Mucosa of descending colon (tissue), 3 donors: ENCODE measurements at regions not wholly inside any gene's neighbourhood (a gene's known extent, or its start where the extent isn't known, plus 50 kb on each side); places are given as distances from the start of the nearest gene placed in this dataset.

Experiments
- ATAC-seq: fragments of 200-7000 bp; cut with Tn5 transposase; one replicate; pipeline ENCODE4 v1.9.1; 2020; ENCODE audit warnings: mild to moderate bottlenecking, moderate library complexity
- DNase-seq, 3 donors: peaks; one replicate each; pipeline ENCODE4 v3.0.0-alpha.2; 2020
- H3K36me3 ChIP-seq: fragments of 200-600 bp; one replicate; pipeline ENCODE4 v1.8.0; 2021; ENCODE audit warnings: low read depth, mild to moderate bottlenecking
- H3K4me1 ChIP-seq: fragments of 200-600 bp; one replicate; pipeline ENCODE4 v1.8.0; 2021; ENCODE audit warnings: low read depth, mild to moderate bottlenecking
- H3K4me3 ChIP-seq: fragments of 200-600 bp; one replicate; pipeline ENCODE4 v1.8.0; 2021; ENCODE audit warnings: mild to moderate bottlenecking
- H3K9me3 ChIP-seq: fragments of 200-600 bp; one replicate; pipeline ENCODE4 v1.8.0; 2021; ENCODE audit warnings: mild to moderate bottlenecking
- intact Hi-C, 2 donors: fragments of 100-400 bp; cut with DNase I in 1 of 2; cut with micrococcal nuclease in 1 of 2; formaldehyde crosslinking; loops; one replicate each; pipeline versions ENCODE4 v1.11.0 to v1.11.1; 2022; cut with DNase I, micrococcal nuclease
- TF ChIP-seq, protein P1 (sequence below): fragments of 200-600 bp; IDR thresholded peaks from one replicate; pipeline ENCODE4 v1.8.0; 2022; ENCODE audit warnings: antibody characterized with exemption, mild to moderate bottlenecking
- donor health status: DM: no; HTN: no; CAD: no; lungs with moderate emphysema.
- donor health status: DM: no; HTN: no; CAD: no.
- donor health status: DM: no; HTN: yes; CAD: no.

DNA sequence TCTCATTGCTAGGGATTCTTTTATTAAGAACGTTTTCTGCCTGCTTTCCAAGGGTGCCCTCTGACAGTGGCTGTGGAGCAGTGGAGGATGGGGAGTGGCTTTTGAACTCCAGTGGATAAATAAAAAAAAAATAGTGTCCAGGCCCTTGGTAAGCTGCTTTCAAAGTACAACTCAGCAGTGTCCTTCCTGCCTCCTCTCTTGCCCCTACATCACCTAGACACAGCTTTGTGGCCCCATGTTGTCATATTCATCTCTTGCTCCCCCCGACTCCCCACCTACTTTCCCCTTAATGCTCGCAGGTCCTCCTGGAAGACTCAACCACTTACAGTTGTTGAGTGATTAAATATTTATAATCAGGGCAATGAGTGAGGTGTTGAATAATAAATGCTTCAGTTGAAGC, 880.9 kb downstream of the BCL11B start:
- Histone ChIP-seq H3K4me3 (no peak overlapping the region), H3K4me1 (no peaks in the 10 kb centered on the region), H3K9me3 (no peaks in the 10 kb centered on the region), H3K36me3 (no peaks in the 10 kb centered on the region)
- DNase-seq (no peak), ATAC-seq (no peak)
- intact Hi-C loops = no loop called here
- TF ChIP-seq, protein P1, sequence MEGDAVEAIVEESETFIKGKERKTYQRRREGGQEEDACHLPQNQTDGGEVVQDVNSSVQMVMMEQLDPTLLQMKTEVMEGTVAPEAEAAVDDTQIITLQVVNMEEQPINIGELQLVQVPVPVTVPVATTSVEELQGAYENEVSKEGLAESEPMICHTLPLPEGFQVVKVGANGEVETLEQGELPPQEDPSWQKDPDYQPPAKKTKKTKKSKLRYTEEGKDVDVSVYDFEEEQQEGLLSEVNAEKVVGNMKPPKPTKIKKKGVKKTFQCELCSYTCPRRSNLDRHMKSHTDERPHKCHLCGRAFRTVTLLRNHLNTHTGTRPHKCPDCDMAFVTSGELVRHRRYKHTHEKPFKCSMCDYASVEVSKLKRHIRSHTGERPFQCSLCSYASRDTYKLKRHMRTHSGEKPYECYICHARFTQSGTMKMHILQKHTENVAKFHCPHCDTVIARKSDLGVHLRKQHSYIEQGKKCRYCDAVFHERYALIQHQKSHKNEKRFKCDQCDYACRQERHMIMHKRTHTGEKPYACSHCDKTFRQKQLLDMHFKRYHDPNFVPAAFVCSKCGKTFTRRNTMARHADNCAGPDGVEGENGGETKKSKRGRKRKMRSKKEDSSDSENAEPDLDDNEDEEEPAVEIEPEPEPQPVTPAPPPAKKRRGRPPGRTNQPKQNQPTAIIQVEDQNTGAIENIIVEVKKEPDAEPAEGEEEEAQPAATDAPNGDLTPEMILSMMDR = no peak

DNA sequence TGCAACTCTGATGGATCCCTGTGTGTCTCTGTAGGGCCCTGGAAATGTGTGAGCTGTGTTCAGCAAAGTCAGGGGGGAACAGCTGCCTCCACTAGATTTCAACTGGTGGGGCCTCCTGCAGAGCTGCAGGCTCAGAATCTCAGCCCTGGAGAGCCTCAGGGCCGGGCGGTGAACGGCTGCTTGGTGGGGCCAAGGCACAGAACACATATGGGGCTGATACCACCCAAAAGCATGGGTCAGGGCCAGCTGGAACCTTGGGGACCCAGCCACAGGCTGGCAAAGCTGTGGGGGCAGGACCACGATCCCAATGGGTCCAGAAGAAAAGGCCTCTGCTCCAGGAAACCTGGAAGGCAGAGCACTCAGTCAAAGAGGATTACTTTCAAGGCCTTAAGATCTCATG, 878.5 kb downstream of the BCL11B start:
- no peak for ATAC-seq
- DNase-seq = no peak
- Histone ChIP-seq H3K4me3 (no peak overlapping the region), H3K36me3 (no peaks in the 10 kb centered on the region), H3K9me3 (no peaks in the 10 kb centered on the region), H3K4me1 (no peaks in the 10 kb centered on the region)
- TF ChIP-seq, protein P1 = no peak
- intact Hi-C loops = no loop called here

DNA sequence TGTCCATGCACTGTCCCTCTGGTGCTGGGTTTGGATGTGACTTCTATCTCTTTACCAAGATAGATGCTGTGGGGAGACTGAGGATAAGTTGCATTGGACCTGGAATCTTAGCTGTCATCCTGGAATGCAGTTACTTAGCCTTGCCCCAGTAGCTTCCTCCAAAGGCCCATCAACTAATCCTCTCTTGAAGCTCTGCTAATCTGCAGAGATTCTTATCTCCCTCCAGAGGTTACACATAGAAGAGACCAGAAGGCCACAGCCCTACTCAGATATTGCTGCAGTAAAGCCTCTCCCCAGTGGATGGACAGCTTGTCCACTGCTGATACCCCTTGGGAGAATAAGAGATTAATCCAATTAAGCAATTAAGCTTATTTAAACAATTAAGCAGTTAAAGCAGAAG, 867.2 kb downstream of the BCL11B start:
- H3K4me1 ChIP-seq = no peaks in the 10 kb centered on the region
- no peak for DNase-seq
- H3K36me3 ChIP-seq = no peaks in the 10 kb centered on the region
- intact Hi-C loops = no loop called here
- TF ChIP-seq, protein P1 = no peak
- no peak overlapping the region for H3K4me3 ChIP-seq
- ATAC-seq = no peak
- H3K9me3 ChIP-seq = no peaks in the 10 kb centered on the region

DNA sequence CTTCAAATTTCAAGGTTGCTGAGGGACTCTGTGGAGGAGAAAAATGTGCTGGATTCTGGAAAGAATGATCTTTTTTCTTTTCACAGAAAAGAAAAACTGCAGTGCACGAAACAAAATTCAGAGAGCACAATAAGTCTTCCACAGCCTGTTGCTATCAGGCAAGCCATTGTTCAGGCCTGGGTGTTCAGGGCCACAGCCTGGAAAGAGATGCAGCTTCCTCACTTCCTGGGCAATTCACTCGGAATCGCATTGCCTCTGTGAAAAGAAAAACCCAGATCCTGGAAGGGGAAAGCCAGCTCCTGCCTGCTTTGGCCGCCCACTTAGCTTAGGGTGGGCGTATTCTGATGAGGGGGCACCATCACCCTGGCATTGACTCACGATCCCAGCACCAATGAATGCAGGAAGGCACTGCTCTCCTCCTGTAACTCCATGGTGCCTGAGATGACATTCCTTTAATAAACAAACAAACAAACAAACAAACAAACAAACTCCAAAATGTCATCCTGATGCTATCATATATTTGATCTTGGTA, 863.9 kb downstream of the BCL11B start:
- Histone ChIP-seq H3K4me3 (no peak overlapping the region), H3K9me3 (no peaks in the 10 kb centered on the region), H3K4me1 (no peaks in the 10 kb centered on the region), H3K36me3 (no peaks in the 10 kb centered on the region)
- DNase-seq (no peak), ATAC-seq (no peak)
- intact Hi-C loops = no loop called here
- TF ChIP-seq, protein P1 = no peak

DNA sequence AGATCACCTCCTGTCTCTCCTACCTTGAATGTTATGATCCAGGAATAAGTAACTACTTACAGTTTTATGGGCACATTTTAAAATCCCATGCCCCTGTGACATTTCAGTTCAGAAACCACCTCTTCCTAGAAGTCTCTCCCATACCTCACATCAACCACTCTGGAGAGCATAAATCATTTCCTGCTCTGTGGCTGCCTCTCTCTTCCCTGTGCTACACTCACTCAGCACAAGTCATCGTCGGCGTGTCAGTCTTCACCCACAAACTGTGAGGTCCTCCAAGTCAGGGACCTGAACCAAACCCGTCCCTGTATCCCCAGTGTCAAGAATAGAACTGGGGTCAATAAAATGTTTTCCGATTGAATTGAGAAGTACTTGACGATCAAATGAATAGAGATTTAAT, 863.3 kb downstream of the BCL11B start:
- no peaks in the 10 kb centered on the region for H3K36me3 ChIP-seq
- no peak overlapping the region for H3K4me3 ChIP-seq
- H3K9me3 ChIP-seq = no peaks in the 10 kb centered on the region
- TF ChIP-seq, protein P1 = no peak
- intact Hi-C loops = no loop called here
- ATAC-seq = no peak
- H3K4me1 ChIP-seq = no peaks in the 10 kb centered on the region
- no peak for DNase-seq

DNA sequence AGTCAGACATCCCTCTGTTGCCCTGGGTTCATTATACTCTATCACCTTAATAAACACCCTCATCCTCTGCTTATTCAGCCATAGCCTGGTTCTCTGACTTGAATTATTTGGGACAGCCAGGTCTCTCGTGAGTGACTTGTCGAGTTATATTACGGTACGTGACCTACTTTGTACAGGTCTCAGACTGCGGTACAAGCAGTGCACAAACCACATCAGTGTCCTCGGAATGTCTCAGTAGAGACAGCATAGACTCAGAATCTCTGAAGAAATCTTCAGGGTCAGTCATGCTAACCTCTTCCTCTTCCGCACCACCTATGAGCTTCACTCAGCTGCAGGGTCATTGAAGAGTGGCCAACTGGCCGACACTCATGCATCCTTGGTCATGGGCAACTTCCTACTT, 860.8 kb downstream of the BCL11B start:
- H3K36me3 ChIP-seq = no peaks in the 10 kb centered on the region
- no peaks in the 10 kb centered on the region for H3K4me1 ChIP-seq
- ATAC-seq (no peak), DNase-seq (no peak)
- H3K4me3 ChIP-seq = no peak overlapping the region
- intact Hi-C loops = no loop called here
- TF ChIP-seq, protein P1 = no peak
- H3K9me3 ChIP-seq = no peaks in the 10 kb centered on the region
